ENCODE measurements at regions not wholly inside any gene's neighbourhood (a gene's known extent, or its start where the extent isn't known, plus 50 kb on each side); places are given as distances from the start of the nearest gene placed in this dataset.
"Not testable (repeated sequence)": the region's sequence is repeated elsewhere in the genome, so short reads cannot be mapped to it uniquely, and the experiment has no call there.

- H3K36me3 Mint-ChIP-seq (ENCODE audit: low read depth): no peaks in the 10 kb centered on the region
- intact Hi-C loops (cut with micrococcal nuclease): no loop called here
- peaks cover 7% of the 10 kb centered on the region for H3K9me3 Mint-ChIP-seq
- no peak overlapping the region for H3K27ac Mint-ChIP-seq
- H3K4me1 Mint-ChIP-seq (ENCODE audit: low read depth): no peaks in the 10 kb centered on the region
- no peaks in the 10 kb centered on the region for H3K27me3 Mint-ChIP-seq
- no peak overlapping the region for H3K4me3 Mint-ChIP-seq
Observed at GRCh38 chr2:52423111-52423510, 1344.5 kb upstream of the CHAC2 start.

GRCh38 chr2:52416340-52416739, 1351.3 kb upstream of the CHAC2 start:
- intact Hi-C loops (cut with micrococcal nuclease): no loop called here
- no peaks in the 10 kb centered on the region for H3K36me3 Mint-ChIP-seq (ENCODE audit: low read depth)

DNA sequence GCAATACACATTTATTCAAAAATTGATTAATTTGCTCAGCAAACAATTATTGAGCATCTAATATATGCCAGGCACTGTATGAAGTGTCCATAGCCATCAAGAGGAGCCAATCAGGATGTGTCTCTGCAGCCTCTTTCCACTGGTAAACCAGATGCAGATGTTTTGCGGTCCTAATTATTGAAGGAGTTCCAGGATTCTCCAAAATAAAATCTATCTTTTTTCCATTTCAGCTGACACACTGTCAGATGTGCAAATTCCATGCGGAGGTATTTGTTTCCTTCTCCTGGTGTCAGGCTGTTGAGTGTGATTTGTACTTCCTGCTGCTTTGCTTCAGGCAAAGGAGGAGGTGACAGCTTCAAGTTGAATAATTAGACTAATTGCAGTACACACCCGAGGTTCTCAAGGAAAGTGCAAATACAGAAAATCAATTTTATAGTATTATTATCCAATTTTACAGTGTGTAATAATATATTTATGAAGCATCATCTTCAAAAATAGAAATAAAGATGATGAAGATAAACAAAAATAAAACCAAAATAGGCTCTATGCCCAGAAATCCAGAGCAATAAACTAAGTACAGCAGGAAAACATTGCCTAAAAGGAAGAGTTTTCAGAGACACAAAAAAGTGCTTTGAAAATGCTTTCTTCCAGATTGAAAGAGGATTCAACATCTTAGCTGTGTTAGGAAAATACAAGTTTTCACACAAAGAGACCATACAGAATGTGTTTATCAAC, 1352.9 kb upstream of the CHAC2 start:
- no peak overlapping the region for H3K4me3 Mint-ChIP-seq
- intact Hi-C loops (cut with micrococcal nuclease): no loop called here

More at GRCh38 chr2:52416340-52416739, 1351.3 kb upstream of the CHAC2 start:
- Mint-ChIP-seq H3K4me3 (no peak overlapping the region), H3K27ac (no peak overlapping the region), H3K4me1 (ENCODE audit: low read depth) (no peaks in the 10 kb centered on the region), H3K27me3 (no peaks in the 10 kb centered on the region), H3K9me3 (no peaks in the 10 kb centered on the region)

DNA sequence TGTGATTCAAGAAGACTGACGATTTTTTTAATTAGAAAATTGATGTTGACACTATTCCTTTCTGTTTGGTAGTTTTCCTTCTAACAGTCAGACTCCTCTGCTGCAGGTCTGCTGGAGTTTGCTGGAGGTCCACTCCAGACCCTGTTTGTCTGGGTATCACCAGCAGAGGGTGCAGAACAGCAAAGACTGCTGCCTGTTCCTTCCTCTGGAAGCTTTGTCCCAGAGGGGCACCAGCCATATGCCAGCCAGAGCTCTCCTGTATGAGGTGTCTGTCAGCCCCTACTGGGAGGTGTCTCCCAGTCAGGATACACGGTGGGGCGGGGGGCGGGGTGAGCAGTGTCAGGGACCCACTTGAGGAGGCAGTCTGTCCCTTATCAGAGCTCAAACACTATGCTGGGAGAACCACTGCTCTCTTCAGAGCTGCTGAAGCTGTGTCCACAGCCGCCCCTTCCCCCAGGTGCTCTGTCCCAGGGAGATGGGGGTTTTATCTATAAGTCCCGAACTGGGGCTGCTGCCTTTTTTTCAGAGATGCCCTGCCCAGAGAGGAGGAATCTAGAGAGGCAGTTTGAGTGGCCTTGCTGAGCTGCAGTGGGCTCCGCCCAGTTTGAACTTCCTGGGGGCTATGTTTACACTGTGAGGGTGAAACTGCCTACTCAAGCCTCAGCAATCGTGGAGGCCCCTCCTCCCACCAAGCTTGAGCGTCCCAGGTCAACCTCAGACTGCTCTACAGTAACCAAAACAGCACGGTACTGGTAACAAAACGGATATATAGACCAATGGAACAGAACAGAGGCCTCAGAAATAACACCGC, 1358.1 kb upstream of the CHAC2 start:
- H3K4me1 Mint-ChIP-seq (ENCODE audit: low read depth); intact Hi-C loops (cut with micrococcal nuclease); H3K27me3 Mint-ChIP-seq; H3K36me3 Mint-ChIP-seq (ENCODE audit: low read depth); H3K27ac Mint-ChIP-seq; H3K4me3 Mint-ChIP-seq: not testable (repeated sequence)
- peaks cover 25% of the 10 kb centered on the region for H3K9me3 Mint-ChIP-seq

More for the DNA sequence above, 1352.9 kb upstream of the CHAC2 start:
- H3K4me1 Mint-ChIP-seq (ENCODE audit: low read depth): no peaks in the 10 kb centered on the region
- no peaks in the 10 kb centered on the region for H3K36me3 Mint-ChIP-seq (ENCODE audit: low read depth)
- H3K27ac Mint-ChIP-seq: no peak overlapping the region
- no peaks in the 10 kb centered on the region for H3K9me3 Mint-ChIP-seq
- H3K27me3 Mint-ChIP-seq: no peaks in the 10 kb centered on the region

DNA sequence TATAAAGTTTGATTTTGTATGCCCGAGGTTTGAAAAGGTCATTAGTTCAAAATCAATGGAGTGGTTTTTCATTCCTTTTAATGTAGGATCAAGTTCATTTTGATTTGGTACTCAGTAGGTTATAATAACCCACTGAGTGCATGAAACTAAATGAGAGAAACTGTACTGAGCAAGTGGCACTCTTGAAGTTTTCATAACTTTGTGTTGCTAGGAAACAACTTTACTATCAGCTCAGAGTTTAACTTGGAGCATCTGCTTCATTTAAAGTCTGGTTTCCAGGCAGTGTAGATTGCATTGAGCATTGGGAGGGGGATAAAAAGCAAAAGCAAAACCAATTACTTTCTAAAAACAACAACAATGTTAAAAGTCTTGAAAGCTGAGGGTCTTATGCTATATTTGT, 1361.6 kb upstream of the CHAC2 start:
- H3K9me3 Mint-ChIP-seq: peaks cover 41% of the 10 kb centered on the region
- H3K4me3 Mint-ChIP-seq: no peak overlapping the region
- no peaks in the 10 kb centered on the region for H3K4me1 Mint-ChIP-seq (ENCODE audit: low read depth)
- H3K27me3 Mint-ChIP-seq: no peaks in the 10 kb centered on the region
- H3K36me3 Mint-ChIP-seq (ENCODE audit: low read depth): no peaks in the 10 kb centered on the region
- H3K27ac Mint-ChIP-seq: no peak overlapping the region
- intact Hi-C loops (cut with micrococcal nuclease): no loop called here

DNA sequence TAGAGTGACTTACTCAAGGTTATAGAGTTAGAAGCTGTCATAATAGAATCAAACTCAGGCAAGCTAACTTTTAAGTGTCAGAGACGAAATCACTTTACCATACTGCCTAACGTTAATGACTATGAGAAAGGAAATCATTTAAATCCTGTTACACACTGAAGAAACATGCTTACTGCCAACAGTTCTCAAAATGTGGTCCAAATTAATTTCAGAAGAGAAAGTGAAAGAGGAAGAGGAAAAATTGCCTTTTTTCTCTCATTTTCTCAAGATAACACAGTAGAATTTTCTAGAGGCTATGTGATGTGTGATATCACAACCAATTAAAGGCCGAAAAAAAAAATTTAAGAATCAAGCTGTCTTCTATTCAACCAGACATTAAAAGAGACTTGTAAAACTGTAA, 1362.7 kb upstream of the CHAC2 start:
- Mint-ChIP-seq H3K27ac (no peak overlapping the region), H3K36me3 (ENCODE audit: low read depth) (no peaks in the 10 kb centered on the region), H3K27me3 (no peaks in the 10 kb centered on the region), H3K9me3 (peaks cover 52% of the 10 kb centered on the region), H3K4me1 (ENCODE audit: low read depth) (no peaks in the 10 kb centered on the region), H3K4me3 (no peak overlapping the region)
- intact Hi-C loops (cut with micrococcal nuclease): no loop called here

DNA sequence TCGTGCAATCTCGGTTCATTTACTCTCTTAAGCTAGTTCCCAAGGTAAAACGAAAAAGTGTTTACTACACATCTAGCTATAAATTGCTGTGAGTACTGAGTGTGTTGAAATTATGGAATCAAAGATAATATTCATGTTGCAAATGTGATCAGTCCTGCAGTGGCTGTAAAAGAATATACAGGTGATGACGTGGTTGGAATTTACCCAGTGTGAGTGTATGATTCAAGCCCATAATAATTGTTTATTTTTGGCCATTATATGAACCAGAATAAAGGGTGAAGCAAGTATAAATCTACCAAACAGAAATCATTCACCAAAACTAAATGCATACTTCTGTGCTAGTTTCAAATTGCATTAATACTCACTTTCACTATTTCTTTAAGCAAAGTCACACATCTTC, 1363.6 kb upstream of the CHAC2 start:
- H3K4me3 Mint-ChIP-seq: no peak overlapping the region
- H3K27ac Mint-ChIP-seq: no peak overlapping the region
- no peaks in the 10 kb centered on the region for H3K36me3 Mint-ChIP-seq (ENCODE audit: low read depth)
- intact Hi-C loops (cut with micrococcal nuclease): no loop called here
- H3K27me3 Mint-ChIP-seq: no peaks in the 10 kb centered on the region
- peaks cover 50% of the 10 kb centered on the region for H3K9me3 Mint-ChIP-seq
- H3K4me1 Mint-ChIP-seq (ENCODE audit: low read depth): no peaks in the 10 kb centered on the region

DNA sequence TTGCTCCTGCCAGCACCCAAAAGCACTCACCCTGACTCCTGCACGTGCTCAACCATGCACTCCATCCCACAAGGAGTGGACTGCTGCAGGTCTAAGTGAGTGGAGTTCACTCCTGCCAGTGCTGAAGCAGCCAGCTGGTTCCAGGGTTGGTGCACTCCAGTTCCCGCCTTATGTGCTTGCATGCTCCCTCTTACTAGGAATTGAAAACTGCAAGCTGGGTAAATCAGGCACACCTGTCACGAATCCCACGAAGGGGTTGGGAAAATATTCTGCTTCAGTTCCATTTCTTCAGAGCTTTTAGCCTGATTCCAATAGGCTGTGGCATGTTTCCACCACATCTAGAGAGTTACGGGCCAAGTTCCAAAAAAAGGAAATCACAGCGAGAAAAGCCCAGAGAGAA, 1365.5 kb upstream of the CHAC2 start:
- no peak overlapping the region for H3K4me3 Mint-ChIP-seq
- H3K36me3 Mint-ChIP-seq (ENCODE audit: low read depth): no peaks in the 10 kb centered on the region
- H3K27ac Mint-ChIP-seq: no peak overlapping the region
- intact Hi-C loops (cut with micrococcal nuclease): no loop called here
- no peaks in the 10 kb centered on the region for H3K27me3 Mint-ChIP-seq
- no peaks in the 10 kb centered on the region for H3K4me1 Mint-ChIP-seq (ENCODE audit: low read depth)
- H3K9me3 Mint-ChIP-seq: peaks cover 32% of the 10 kb centered on the region

DNA sequence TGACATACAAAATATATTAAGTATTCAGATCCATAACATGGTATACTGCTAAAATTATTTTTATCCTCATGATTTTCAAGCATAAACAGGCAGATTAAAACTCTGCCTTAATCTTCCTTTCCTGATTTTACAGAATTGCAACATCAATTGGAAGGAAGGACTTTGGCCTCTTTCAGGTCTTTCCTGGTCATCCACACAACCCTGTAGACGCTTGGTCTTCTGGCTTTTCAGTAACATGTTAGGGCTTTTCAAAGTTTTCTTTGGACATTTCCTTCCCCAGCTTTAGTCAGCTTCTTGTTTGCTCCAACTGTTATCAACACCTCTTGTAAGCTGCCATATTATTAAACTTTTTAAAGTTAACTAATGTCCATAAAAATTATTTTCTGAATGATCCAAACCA, 1364.9 kb upstream of the NRXN1 start:
- Mint-ChIP-seq H3K27me3 (no peaks in the 10 kb centered on the region), H3K4me1 (ENCODE audit: low read depth) (no peaks in the 10 kb centered on the region), H3K4me3 (no peak overlapping the region), H3K36me3 (ENCODE audit: low read depth) (no peaks in the 10 kb centered on the region), H3K9me3 (peaks cover 42% of the 10 kb centered on the region), H3K27ac (no peak overlapping the region)
- intact Hi-C loops (cut with micrococcal nuclease): no loop called here

DNA sequence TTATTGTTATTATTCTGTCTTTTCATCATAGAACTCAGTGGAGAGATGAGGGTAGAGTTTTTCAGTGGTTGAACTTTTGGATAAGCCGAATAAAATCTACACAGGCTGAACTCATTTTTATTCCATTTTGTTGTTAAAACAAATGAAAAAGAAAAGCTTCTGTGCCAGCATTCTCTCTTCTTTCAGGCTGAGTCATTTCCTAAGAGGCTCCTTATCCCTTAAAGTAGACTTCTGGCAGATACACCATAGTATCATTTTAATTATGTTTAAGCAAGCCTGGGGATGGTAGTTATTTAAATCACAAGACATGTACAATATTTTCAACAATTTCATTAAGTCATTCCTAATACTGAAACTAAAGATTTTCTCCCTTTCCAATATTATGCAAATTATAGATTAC, 1364.0 kb upstream of the NRXN1 start:
- Mint-ChIP-seq H3K36me3 (ENCODE audit: low read depth) (no peaks in the 10 kb centered on the region), H3K4me1 (ENCODE audit: low read depth) (no peaks in the 10 kb centered on the region), H3K4me3 (no peak overlapping the region), H3K9me3 (peaks cover 33% of the 10 kb centered on the region), H3K27ac (no peak overlapping the region), H3K27me3 (no peaks in the 10 kb centered on the region)
- intact Hi-C loops (cut with micrococcal nuclease): no loop called here

- no peaks in the 10 kb centered on the region for H3K4me1 Mint-ChIP-seq (ENCODE audit: low read depth)
- H3K27me3 Mint-ChIP-seq: no peaks in the 10 kb centered on the region
- no peaks in the 10 kb centered on the region for H3K36me3 Mint-ChIP-seq (ENCODE audit: low read depth)
- no peak overlapping the region for H3K27ac Mint-ChIP-seq
- H3K4me3 Mint-ChIP-seq: no peak overlapping the region
- peaks cover 30% of the 10 kb centered on the region for H3K9me3 Mint-ChIP-seq
- intact Hi-C loops (cut with micrococcal nuclease): no loop called here
Observed at GRCh38 chr2:52391621-52392020, 1359.7 kb upstream of the NRXN1 start.

GRCh38 chr2:52390651-52391050, 1358.7 kb upstream of the NRXN1 start:
- Mint-ChIP-seq H3K36me3 (ENCODE audit: low read depth) (no peaks in the 10 kb centered on the region), H3K27me3 (no peaks in the 10 kb centered on the region), H3K4me1 (ENCODE audit: low read depth) (no peaks in the 10 kb centered on the region), H3K27ac (no peak overlapping the region), H3K4me3 (no peak overlapping the region), H3K9me3 (peaks cover 40% of the 10 kb centered on the region)
- intact Hi-C loops (cut with micrococcal nuclease): no loop called here

DNA sequence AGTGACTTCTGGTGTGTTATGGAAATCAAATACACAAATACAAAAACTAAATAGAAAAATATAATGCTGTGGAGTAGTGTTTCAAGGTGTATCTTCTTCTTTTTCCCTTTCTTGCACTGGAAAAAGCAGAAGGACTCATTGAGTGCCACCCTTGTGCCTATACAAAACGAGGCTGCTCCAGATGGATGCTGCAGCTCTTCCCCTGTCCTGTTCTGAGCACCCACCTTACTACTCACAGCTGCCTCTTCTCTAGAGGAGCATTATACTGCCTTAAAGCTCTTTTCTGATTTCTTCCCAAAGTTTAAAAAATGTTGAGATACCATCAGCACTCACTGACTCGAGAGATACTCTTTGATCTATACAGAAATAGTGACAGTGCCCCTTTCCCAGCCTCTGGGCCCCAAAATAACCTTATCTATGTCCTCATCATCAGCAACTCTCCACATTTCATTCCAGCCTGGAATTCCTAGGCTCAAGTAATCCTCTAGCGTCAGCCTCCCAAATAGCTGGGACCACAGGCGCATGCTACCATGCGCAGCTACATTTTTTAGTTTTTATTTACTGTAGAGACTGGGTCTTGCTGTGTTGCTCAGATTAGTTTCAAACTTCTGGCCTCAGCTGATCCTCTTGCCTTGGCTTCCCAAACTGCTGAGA, 1356.1 kb upstream of the NRXN1 start:
- Mint-ChIP-seq H3K9me3 (peaks cover 30% of the 10 kb centered on the region), H3K27ac (no peak overlapping the region), H3K36me3 (ENCODE audit: low read depth) (no peaks in the 10 kb centered on the region), H3K27me3 (no peaks in the 10 kb centered on the region), H3K4me1 (ENCODE audit: low read depth) (no peaks in the 10 kb centered on the region), H3K4me3 (no peak overlapping the region)
- intact Hi-C loops (cut with micrococcal nuclease): no loop called here

- H3K9me3 Mint-ChIP-seq: peaks cover 32% of the 10 kb centered on the region
- no peaks in the 10 kb centered on the region for H3K27me3 Mint-ChIP-seq
- intact Hi-C loops (cut with micrococcal nuclease): no loop called here
- no peaks in the 10 kb centered on the region for H3K4me1 Mint-ChIP-seq (ENCODE audit: low read depth)
- H3K4me3 Mint-ChIP-seq: no peak overlapping the region
- no peaks in the 10 kb centered on the region for H3K36me3 Mint-ChIP-seq (ENCODE audit: low read depth)
- no peak overlapping the region for H3K27ac Mint-ChIP-seq
Observed at GRCh38 chr2:52386433-52387030, 1354.6 kb upstream of the NRXN1 start.
